ENCODE measurements at regions not wholly inside any gene's neighbourhood (a gene's known extent, or its start where the extent isn't known, plus 50 kb on each side); places are given as distances from the start of the nearest gene placed in this dataset.
"Not testable (repeated sequence)": the region's sequence is repeated elsewhere in the genome, so short reads cannot be mapped to it uniquely, and the experiment has no call there.

DNA sequence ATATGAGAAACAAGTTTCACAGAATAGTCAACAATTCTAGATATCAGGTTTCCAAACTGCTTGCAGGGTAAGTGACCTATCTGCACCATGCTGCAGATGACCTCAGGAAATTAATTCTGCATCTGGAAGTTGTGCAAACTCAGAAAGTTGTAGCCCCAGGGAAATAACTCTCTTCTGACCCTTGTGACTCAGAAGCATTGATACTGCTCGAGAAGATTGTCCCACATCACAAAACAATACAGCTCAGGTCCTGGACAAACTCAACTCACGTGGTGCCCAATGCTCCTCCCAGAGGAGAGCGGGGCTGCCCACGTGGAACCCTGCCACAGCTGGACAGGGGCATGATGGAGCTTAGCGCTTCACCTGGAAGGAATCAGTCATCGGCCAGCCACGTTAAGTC is 221.9 kb upstream of the LRRC61 start:
- not testable (repeated sequence) for DNase-seq (ENCODE audit: low spot score)

DNA sequence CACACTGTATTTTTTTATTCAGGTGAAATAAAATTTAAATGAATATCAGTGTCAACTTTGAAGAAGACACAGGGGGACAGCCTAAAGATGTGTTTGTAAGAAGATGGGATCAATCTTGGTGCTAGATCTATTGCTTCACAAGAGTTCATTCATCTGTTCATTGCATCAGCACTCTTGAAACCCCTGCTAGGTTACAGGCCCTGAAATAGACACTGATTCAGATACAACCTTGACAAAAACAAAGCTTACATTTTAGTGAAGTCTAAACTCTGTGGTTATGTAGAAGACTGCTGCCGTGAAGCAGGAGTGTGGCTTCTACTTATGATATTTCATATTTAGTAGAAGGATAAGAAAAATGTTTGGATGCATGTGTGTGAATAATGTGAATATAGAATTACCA is 215.9 kb upstream of the LRRC61 start:
- DNase-seq (ENCODE audit: low spot score) = not testable (repeated sequence)

DNA sequence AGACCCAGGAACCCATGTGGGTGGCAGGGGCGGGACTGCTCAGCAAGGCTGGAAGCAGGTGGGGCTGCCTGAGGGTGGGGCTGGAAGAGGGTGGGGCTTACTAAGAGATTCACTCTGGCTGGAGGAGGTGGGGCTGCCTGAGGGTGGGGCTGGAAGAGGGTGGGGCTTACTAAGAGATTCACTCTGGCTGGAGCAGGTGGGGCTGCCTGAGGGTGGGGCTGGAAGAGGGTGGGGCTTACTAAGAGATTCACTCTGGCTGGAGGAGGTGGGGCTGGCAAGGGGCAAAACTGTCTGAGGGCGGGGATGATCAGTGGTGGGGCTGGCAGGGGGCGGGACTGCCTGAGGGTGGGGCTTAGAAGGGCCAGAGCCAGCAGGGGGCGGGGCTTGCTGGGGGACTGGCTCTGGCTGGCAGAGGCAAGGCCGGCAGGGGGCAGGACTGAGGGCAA is 212.8 kb upstream of the LRRC61 start:
- DNase-seq (ENCODE audit: low spot score) = not testable (repeated sequence)

DNA sequence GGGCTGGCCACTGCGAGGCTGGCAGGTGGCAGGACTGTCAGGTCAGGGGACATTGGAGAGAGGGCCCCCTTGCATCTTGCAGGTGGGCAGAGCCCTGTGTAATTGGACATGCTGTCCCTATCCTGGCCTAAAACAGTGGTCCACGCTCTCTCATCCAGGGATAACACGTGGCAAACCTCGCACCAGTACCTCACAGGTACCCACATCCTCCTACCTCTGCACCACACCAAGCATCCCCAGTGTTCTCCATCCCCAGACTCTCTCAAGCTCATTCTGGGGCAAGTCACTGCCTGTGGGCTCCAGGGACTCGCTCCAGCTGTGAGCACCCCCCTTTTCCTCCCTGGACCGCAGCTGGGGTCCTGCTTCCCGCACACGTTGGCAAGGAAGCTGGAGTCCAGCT is 212.3 kb upstream of the LRRC61 start:
- not testable (repeated sequence) for DNase-seq (ENCODE audit: low spot score)

DNA sequence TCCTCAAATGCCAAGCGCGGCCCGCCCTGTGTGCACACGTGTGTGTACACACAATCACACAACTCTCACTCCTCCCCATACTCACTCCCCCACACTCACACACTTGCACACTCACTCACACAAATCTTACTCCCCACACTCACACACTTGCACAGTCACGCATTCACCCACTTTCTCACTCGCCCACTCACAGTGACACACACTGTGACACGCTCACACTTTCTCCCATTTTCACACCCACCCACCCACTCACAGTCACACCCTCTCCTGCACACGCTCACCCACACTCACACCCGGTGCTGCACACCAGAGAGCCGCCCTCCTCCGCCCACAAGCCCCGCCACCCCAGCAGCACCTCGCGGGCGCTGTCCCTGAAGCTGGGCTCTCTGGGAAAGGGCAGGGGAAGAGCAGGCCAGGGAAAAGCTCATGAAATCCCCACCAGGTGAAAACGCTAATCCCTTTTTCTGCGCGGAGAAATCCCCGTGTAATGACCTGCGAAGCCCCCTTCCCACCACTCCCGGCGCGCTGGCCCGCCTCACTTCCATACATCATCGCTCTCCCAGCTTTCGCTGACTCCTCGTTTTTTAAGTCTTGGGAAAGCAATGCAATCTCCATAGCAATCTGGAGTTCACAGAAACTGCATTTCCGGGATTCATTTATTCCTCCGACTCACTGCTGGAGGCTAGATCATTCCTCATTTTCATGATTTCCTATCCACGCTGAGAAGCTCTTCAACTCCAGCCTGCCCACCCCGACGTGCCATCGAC is 211.6 kb upstream of the LRRC61 start:
- DNase-seq (ENCODE audit: low spot score) = not testable (repeated sequence)

DNA sequence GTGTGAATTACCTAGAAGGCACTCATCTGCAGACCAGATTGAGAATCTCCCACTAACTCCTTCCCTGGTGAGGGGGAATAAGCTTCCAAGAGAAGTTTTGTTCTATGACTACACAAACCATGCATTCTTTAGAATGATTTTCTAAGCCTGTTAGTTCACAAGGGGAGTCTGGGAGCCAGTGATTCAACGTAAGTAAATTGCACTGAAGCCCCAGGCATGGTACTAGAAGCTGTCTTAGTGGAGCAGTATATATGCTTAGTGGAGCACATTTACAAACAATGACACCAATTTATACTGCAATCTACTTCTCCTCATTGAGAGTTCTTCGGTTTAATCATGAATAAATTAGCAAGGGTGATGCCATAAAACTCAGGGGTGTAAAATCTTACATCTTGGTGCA is 209.9 kb upstream of the LRRC61 start:
- DNase-seq (ENCODE audit: low spot score) = not testable (repeated sequence)

DNA sequence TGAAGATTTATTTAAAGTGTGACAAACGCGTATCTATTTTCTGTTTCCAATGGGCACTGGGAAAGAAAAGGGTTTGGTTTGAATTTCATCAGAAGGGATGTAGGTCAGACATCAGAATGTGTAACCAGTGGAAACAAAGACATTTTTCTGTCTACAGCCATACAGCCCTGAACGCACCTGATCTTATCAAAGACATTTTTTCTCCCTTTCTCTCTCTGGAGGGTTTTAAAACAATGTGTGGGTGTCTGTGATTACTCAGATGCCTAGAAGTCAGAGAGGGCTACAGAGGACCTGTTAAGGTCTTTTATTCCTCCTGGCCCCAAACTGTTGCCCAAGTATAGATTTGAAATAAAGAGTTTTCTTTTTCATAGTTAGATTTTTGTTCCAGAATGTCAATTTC is 208.6 kb upstream of the LRRC61 start:
- not testable (repeated sequence) for DNase-seq (ENCODE audit: low spot score)

DNA sequence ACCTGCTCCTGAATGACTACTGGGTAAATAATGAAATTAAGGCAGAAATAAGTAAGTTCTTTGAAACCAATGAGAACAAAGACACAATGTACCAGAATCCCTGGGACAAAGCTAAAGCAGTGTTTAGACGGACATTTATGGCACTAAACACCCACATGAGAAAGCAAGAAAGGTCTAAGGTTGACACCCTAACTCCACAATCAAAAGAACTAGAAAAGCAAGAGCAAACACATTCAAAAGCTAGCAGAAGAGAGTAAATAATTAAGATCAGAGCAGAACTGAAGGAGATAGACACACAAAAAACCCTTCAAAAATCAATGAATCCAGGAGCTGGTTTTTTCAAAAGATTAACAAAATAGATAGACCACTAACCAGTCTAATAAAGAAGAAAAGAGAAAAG is 203.2 kb upstream of the LRRC61 start:
- not testable (repeated sequence) for DNase-seq (ENCODE audit: low spot score)

DNA sequence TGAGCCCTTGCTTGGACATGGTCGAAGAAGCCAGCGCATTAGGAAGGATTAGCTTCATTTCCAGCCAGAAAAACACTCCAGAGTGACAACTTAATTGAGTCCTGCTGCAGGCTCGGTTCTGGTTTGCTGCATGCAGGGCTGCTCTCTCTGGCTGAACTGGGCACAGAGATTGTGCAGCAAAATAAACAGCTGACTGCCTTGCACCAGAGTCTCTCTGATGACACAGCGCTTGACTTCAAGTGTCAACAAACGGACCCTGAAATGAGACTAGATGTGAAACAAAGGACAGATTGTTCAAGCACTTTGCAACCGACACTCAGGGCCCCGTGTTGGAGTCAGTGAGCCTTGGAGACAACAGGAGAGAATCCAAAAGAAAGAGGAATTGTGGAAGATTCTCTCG is 197.3 kb upstream of the LRRC61 start:
- DNase-seq (ENCODE audit: low spot score) = not testable (repeated sequence)

DNA sequence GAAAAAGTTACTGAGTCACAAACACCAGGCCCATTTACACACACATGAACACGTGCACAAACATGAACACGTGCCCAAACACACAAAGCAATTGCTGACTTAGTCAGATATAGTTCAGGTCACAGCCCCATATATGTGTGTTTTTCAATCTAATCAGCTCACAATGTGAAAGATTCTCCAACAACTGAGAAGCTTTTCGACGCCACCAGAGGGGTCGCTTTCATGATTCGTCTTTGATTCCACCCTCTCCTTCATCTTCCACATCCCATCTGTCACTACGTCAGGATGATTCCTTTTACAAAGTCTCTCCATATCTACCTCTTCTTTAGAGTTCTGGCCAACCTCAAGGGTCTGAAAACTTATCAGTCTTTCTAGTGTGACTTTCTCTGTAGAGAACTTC is 188.7 kb upstream of the LRRC61 start:
- DNase-seq (ENCODE audit: low spot score) = not testable (repeated sequence)

DNA sequence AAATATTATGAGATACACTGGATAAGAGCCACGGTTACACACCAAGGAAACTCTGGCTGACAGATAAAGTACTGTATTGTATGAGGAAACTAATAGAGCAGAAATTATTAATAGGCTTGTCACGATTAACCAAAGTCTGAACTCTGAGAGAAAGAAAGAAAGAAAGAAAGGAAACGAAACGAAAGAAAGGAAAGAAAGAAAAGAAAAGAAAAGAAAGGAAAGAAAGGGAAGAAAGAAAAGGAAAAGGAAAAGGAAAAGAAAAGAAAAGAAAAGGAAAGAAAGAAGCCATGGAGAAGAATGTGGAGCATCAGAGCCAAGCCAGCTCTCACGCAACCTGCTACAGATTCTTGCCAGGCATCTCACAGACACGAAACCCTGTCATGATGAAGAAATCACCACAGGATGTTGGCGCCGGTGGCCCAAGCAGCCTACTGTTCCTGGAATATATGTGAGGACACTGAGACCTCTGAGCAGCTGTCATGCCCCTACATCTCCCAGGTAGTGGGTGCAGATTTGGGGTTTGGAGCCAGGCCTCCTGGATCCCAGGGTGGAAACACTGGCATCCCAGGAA is 187.4 kb upstream of the LRRC61 start:
- not testable (repeated sequence) for DNase-seq (ENCODE audit: low spot score)

DNA sequence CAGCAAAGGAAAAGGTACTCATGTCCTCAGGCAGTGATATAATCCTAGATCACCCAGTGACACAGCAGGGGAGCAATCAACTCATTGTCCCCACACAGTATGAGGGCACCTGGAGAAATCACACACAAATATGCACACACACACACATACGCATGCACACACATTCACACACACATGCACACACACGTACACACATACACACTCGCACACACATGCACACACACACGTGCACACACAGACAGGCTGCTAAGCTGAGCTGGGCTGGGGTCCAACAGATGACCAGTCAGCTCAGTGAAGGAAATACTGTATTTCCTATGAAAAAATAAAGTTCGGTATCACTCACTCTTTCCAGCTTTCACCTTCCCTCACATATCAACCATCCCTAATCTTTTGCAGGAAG is 183.3 kb upstream of the LRRC61 start:
- not testable (repeated sequence) for DNase-seq (ENCODE audit: low spot score)

DNA sequence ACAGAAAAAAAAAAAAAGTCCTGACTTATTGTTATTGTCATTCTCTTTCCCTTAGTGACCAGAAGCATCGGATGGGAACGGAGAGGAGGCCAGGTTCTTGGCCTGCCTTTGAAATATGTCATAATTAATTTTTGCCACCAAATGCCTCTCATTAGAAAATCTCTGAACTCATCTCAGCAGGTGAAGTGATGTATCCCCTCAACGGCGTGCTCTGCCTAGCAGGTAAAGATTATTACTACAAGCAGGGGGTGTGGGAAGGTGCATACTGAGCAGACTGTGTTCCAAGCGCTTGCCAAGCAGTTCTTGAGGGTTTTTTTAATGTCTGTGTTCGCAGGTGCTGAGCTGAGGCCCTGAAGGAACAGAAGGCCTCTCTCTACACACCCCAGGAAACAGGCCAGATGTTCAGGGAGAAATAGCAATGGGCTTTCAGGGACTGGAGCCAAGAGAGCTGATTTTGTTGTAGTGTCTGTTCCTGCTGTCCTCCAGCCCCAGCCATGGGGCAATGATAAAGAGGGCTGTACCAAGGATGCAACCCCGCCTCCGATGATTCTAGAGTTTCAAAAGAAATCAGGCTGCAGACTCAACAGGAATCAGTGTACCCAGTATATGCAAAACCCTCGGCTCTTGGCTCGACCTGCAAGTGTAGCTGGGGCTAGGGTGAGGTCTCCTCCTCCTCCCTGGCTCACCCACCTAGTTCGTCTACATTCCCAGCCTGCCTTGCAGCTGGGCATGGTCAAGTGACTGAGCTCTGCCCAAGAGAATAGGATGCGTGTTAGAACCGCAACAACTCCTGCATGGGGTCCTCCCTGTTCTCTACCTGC is 181.4 kb upstream of the LRRC61 start:
- DNase-seq (ENCODE audit: low spot score) = not testable (repeated sequence)

DNA sequence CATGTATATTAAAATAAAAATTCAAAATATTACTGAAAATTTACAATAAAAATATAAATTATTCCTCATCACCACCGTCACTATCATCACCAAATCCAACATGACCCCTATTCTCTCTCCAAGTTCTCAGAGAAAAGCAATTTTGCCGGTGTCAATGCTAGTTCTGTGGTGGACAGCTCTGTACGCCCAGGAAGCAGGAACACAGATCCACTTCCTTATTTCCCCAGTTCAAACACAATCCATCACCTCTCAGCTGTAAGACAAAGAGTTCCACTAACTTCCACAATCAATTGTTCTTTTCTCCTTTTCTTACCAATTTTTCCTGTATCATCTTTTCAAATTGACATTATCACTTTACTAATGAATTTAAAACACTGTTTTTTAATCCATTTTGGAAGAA is 177.0 kb upstream of the LRRC61 start:
- DNase-seq (ENCODE audit: low spot score) = not testable (repeated sequence)

DNA sequence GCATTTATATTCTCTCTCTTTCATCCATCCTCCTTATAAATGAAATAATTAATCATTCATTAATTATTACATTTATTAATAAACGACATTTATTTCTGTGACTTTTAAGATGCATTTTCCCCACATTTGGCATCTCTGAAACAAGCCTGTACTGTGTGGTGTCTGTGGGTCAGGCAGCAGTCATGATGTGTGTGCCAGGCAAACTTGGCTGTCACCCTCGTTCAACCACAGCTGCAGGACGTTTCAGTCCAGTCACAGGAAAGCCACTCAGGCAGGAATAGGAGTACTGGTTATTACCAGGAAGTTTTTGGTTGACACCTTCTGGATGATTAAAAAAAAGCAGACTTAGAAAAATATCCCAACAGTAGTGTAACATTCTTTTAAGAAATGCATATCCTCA is 175.6 kb upstream of the LRRC61 start:
- DNase-seq (ENCODE audit: low spot score) = not testable (repeated sequence)

DNA sequence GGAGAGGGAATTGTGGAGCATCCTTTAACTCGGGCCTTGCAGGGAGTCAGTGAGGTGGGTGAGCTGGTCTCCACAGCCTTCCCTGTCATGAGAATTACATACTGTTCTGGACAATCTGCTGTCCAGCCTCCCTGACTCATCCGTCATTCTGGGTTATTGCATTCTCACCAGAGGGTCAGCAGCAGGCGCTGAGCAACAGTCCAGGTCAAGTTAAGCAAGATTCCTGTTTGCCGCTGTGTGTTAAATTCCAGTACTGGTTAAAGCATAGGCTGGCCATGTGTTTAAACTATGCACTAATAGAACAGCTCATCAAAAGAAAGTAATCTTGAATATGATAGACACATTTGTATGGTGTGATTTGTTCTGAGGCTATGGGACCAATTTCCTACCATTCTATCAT is 167.1 kb upstream of the LRRC61 start:
- DNase-seq (ENCODE audit: low spot score) = not testable (repeated sequence)

DNA sequence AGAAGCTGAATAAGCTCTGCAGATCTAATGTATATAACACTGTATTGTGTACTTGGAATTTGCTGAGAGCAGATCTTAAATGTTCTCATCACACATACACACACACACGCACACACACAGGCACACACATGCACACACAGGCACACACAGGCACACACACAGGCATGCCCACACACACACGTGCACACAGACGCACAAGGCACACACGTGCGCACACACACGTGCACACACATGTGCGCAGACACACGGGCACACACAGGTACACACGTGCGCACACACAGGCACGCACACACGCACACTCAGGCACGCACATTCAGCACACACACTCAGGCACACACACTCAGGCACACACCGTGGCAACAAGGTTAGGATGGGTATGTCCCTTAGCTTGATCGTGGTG is 164.5 kb upstream of the LRRC61 start:
- not testable (repeated sequence) for DNase-seq (ENCODE audit: low spot score)

DNA sequence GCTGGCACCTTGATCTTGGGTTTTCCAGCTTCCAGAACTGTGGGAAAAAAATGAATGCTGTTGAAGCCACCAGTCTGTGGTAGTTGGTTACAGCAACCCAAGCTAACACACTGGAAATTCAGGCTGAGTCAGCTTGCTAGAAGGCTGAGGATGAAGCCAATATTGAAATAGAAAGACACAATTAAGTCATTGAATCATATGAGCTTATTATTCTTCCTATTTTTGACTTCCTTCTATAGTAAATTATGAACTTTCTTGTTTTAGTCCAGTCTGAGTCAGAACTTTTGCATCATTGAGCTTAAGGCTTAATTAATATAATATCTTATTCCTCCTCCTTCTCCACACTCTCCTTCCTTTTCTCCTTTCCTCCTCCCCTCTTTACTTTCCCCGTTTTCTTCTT is 153.6 kb upstream of the LRRC61 start:
- DNase-seq (ENCODE audit: low spot score) = not testable (repeated sequence)

DNA sequence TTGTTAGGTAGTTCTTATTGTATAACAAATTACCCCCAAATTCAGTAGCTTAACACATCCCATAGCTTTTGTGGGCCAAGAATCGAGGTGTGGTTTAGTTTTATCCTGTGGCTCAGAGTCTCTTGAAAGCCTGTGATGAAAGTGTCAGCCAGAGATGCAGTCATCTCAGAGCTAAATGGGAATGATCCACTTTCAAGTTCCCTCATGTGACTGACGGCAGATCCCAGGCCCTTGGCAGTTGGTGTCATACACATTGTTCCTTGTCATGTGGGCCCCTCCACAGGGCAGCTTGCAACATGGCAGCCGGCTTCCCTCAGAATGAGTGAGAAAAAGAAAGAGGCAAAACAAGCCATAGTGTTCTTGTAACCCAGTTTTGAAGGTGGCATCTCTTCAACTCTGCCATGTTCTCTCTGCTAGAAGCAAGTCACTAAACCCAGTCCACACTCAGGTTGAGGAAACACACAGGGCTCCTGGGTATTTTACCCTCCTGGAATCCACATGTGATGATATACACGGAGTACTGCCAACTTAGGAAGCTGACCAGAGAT is 153.1 kb upstream of the LRRC61 start:
- not testable (repeated sequence) for DNase-seq (ENCODE audit: low spot score)

DNA sequence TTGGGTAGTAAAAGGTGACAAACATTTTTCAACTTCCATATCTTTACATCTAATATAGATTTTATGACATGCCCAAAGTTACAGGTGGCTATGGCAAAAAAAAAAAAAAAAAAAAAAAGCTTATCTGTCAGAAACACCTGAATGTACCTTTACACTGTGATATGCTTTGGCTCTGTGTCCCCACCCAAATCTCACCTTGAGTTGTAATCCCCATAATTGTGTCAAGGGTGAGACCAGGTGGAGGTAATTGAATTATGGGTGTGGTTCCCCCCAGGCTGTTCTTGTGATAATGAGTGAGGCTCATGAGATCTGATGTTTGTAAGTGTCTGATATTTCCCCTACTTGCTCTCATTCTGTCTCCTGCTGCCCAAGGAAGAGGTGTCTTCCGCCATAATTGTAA is 139.6 kb upstream of the LRRC61 start:
- DNase-seq (ENCODE audit: low spot score) = not testable (repeated sequence)

DNA sequence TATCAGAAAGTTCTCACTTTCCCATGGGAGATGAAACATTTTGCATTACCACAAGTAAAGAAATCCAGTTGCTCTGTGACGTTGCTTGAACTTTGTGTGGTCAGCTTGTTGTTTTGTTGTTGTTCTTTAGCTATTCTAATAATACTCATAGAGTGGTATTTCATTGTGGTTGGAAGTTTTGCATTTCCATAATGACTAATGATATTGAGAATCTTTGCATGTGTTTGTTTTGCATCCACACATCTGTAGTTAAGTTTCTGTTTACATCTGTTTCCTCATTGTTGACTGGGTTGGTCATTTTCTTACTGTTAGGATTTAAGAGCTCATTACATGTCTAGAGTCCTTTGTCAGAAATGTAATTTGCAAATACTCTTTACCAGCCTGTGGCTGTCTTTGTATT is 133.2 kb upstream of the LRRC61 start:
- DNase-seq (ENCODE audit: low spot score) = not testable (repeated sequence)

DNA sequence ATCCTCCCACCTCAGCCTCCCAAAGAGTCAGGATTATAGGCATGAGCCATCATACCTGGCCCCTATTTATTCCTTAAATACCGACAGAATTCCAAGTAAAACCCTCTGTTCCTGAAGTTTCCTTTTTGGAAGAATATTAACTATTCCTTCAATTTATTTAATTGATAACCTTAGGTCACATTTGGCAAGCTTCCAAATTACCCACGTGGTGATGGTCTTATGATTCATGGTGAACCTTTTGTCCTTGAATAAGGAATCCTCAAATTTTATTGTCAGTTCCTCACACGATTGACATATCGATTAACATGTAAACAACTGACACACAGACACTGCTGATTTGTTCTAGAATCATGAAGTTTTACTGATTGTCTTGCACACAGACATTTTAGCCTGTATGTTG is 130.6 kb upstream of the LRRC61 start:
- not testable (repeated sequence) for DNase-seq (ENCODE audit: low spot score)
